Breast epithelium (tissue), 4 donors: ENCODE measurements at regions not wholly inside any gene's neighbourhood (a gene's known extent, or its start where the extent isn't known, plus 50 kb on each side); places are given as distances from the start of the nearest gene placed in this dataset.

ENCODE experiments used
- DNase-seq, 2 donors: peaks; one replicate each; pipeline ENCODE4 v3.0.0-alpha.2; 2019; ENCODE audit warnings: low spot score in 2 of 2
- H3K27ac ChIP-seq, 2 donors: fragments of 200-600 bp; sonication (generic) in 1 of 2; one replicate each; pipeline ENCODE4 v1.5.1; 2016 to 2019; ENCODE audit warnings: mild to moderate bottlenecking in 1 of 2
- H3K27me3 ChIP-seq, 2 donors: fragments of 200-600 bp; sonication (generic) in 1 of 2; one replicate each; pipeline versions ENCODE4 v1.5.1 to v1.6.0; 2017 to 2019; ENCODE audit warnings: control low read depth in 1 of 2, mild to moderate bottlenecking in 1 of 2
- H3K36me3 ChIP-seq: fragments of 200-600 bp; one replicate; pipeline ENCODE4 v1.5.1; 2019
- H3K4me1 ChIP-seq, 2 donors: fragments of 200-600 bp; sonication (generic); one replicate each; pipeline ENCODE4 v1.5.1; 2016 to 2019; ENCODE audit warnings: control low read depth in 1 of 2
- H3K4me3 ChIP-seq, 3 donors: fragments of 200-600 bp; sonication (generic); 1 replicate in 2 of 3; 2 replicates in 1 of 3; pipeline ENCODE4 v1.5.1; 2016 to 2019; ENCODE audit warnings: mild to moderate bottlenecking in 3 of 3, moderate library complexity in 2 of 3
- H3K9me3 ChIP-seq, 2 donors: fragments of 200-600 bp; sonication (generic) in 1 of 2; one replicate each; pipeline ENCODE4 v1.5.1; 2016 to 2019; ENCODE audit warnings: control low read depth in 1 of 2
- CTCF ChIP-seq, 3 donors: fragments of 450-650 bp; IDR thresholded peaks; one replicate each; pipeline ENCODE4 v1.5.1; 2016 to 2017; ENCODE audit warnings: antibody characterized with exemption in 3 of 3, mild to moderate bottlenecking in 3 of 3, moderate library complexity in 3 of 3
- POLR2A ChIP-seq: fragments of 450-650 bp; IDR thresholded peaks from one replicate; pipeline ENCODE4 v1.6.1; 2016; ENCODE audit warnings: antibody characterized with exemption, mild to moderate bottlenecking, moderate library complexity
- POLR2AphosphoS5 ChIP-seq, 3 donors: sonication (generic); formaldehyde crosslinking; IDR thresholded peaks; one replicate each; pipeline ENCODE4 v1.6.1; 2017; ENCODE audit warnings: antibody characterized with exemption in 3 of 3
- intact Hi-C: fragments of 100-400 bp; cut with DNase I; formaldehyde crosslinking; loops from one replicate; pipeline ENCODE4 v1.15.1; 2023; ENCODE audit warnings: low total_unique reads

- DNase-seq = no peak
- H3K4me1 ChIP-seq = no peaks in the 10 kb centered on the region
- no peak for TF ChIP-seq POLR2AphosphoS5 (IDR thresholded peaks at IDR 0.05)
- TF ChIP-seq POLR2A = no peak
- no peak for TF ChIP-seq CTCF (IDR thresholded peaks at IDR 0.05)
- no peak overlapping the region for H3K27ac ChIP-seq
- no peak overlapping the region for H3K4me3 ChIP-seq
- H3K9me3 ChIP-seq = no peaks in the 10 kb centered on the region
- H3K27me3 ChIP-seq = no peaks in the 10 kb centered on the region
- intact Hi-C loops = no loop called here
- H3K36me3 ChIP-seq = no peaks in the 10 kb centered on the region
Measured at GRCh38 chr3:154480033-154480432, 50.0 kb upstream of the GPR149 start.
